CD14-positive monocyte (primary cell): ENCODE measurements at regions not wholly inside any gene's neighbourhood (a gene's known extent, or its start where the extent isn't known, plus 50 kb on each side); places are given as distances from the start of the nearest gene placed in this dataset.

Experiments
- DNase-seq, 3 donors: peaks; one replicate each; pipeline ENCODE4 v3.0.0-alpha.2; 2011 to 2022
- H2AFZ ChIP-seq: 2 replicates; pipeline ENCODE4 v1.6.0; 2012; ENCODE audit warnings: mild to moderate bottlenecking, low read depth, low read length, inconsistent platforms; ENCODE audit not compliant: insufficient read depth, poor library complexity, severe bottlenecking
- H3K27ac ChIP-seq, 2 donors: 1 replicate in 1 of 2; 2 replicates in 1 of 2; pipeline ENCODE4 v1.5.1; 2012 to 2013; ENCODE audit warnings: low read length in 2 of 2, control low read depth in 1 of 2, inconsistent platforms in 1 of 2, low read depth in 1 of 2, mild to moderate bottlenecking in 1 of 2
- H3K27me3 ChIP-seq, 2 donors: one replicate each; pipeline versions ENCODE4 v1.6.0 to v1.6.1; 2011 to 2013; ENCODE audit warnings: low read length in 2 of 2; ENCODE audit not compliant: control insufficient read depth in 2 of 2, insufficient read depth in 2 of 2
- H3K36me3 ChIP-seq, 2 donors: replicated peaks in 1 of 2; 1 replicate in 1 of 2; 2 replicates in 1 of 2; pipeline versions ENCODE4 v1.5.1 to v1.6.1; 2012 to 2013; ENCODE audit warnings: low read length in 2 of 2, control low read depth in 1 of 2, inconsistent platforms in 1 of 2, mild to moderate bottlenecking in 1 of 2; ENCODE audit not compliant: insufficient read depth in 2 of 2, control insufficient read depth in 1 of 2
- H3K4me1 ChIP-seq, 2 donors: 1 replicate in 1 of 2; 2 replicates in 1 of 2; pipeline versions ENCODE4 v1.5.1 to v1.6.1; 2012 to 2013; ENCODE audit warnings: low read length in 2 of 2, control low read depth in 1 of 2, inconsistent platforms in 1 of 2, mild to moderate bottlenecking in 1 of 2, moderate library complexity in 1 of 2; ENCODE audit not compliant: insufficient read depth in 2 of 2, control insufficient read depth in 1 of 2
- H3K4me2 ChIP-seq: replicated peaks from 2 replicates; pipeline ENCODE3; 2012; ENCODE audit warnings: low read length, moderate library complexity, mild to moderate bottlenecking; ENCODE audit not compliant: poor library complexity, severe bottlenecking; ENCODE audit errors: extremely low read depth
- H3K4me3 ChIP-seq, 3 experiments: fragments of 200-600 bp in 1 of 3; sonication (generic) in 1 of 3; replicated peaks in 1 of 3; 1 replicate in 2 of 3; 2 replicates in 1 of 3; pipeline ENCODE4 v1.5.1; 2011 to 2013; ENCODE audit warnings: low read length in 3 of 3, mild to moderate bottlenecking in 3 of 3, control low read depth in 2 of 3, low read depth in 2 of 3, inconsistent platforms in 1 of 3, moderate library complexity in 1 of 3
- H3K79me2 ChIP-seq: 2 replicates; pipeline ENCODE4 v1.6.0; 2012; ENCODE audit warnings: mild to moderate bottlenecking, control low read depth, inconsistent platforms, low read length, moderate library complexity; ENCODE audit not compliant: insufficient read depth
- H3K9ac ChIP-seq: 2 replicates; pipeline ENCODE4 v1.6.0; 2017; ENCODE audit warnings: low read length, mild to moderate bottlenecking; ENCODE audit not compliant: insufficient read depth, poor library complexity, severe bottlenecking
- H3K9me3 ChIP-seq, 2 donors: replicated peaks in 1 of 2; 1 replicate in 1 of 2; 2 replicates in 1 of 2; pipeline versions ENCODE4 v1.5.1 to v1.6.1; 2012 to 2013; ENCODE audit warnings: low read length in 2 of 2, control low read depth in 1 of 2; ENCODE audit not compliant: control insufficient read depth in 1 of 2, insufficient read depth in 1 of 2
- H4K20me1 ChIP-seq: 2 replicates; pipeline ENCODE4 v1.6.0; 2012; ENCODE audit warnings: mild to moderate bottlenecking, low read length, control low read depth, moderate library complexity; ENCODE audit not compliant: insufficient read depth
- H3K27ac Mint-ChIP-seq, 7 donors: one replicate each; pipeline ENCODE4 v1.8.0; 2020; ENCODE audit warnings: mild to moderate bottlenecking in 7 of 7, mixed read lengths in 7 of 7, moderate library complexity in 6 of 7, inconsistent platforms in 2 of 7
- H3K27me3 Mint-ChIP-seq, 3 donors: one replicate each; pipeline ENCODE4 v1.8.0; 2021 to 2022; ENCODE audit warnings: low read depth in 3 of 3, mild to moderate bottlenecking in 3 of 3, mixed read lengths in 3 of 3, moderate library complexity in 3 of 3, inconsistent platforms in 1 of 3
- H3K36me3 Mint-ChIP-seq, 2 donors: one replicate each; pipeline ENCODE4 v1.8.0; 2020; ENCODE audit warnings: mixed read lengths in 2 of 2, inconsistent platforms in 1 of 2, mild to moderate bottlenecking in 1 of 2
- H3K4me1 Mint-ChIP-seq: one replicate; pipeline ENCODE4 v1.8.0; 2020; ENCODE audit warnings: mild to moderate bottlenecking, mixed read lengths
- H3K4me3 Mint-ChIP-seq, 2 donors: one replicate each; pipeline ENCODE4 v1.8.0; 2020; ENCODE audit warnings: mild to moderate bottlenecking in 2 of 2, mixed read lengths in 2 of 2, moderate library complexity in 1 of 2
- H3K9me3 Mint-ChIP-seq, 7 donors: one replicate each; pipeline ENCODE4 v1.8.0; 2020 to 2022; ENCODE audit warnings: mixed read lengths in 7 of 7, mild to moderate bottlenecking in 6 of 7, moderate library complexity in 6 of 7, inconsistent platforms in 2 of 7
- WGBS: methylation state at CpG from one replicate; pipeline ENCODE4 v1.1.5; 2013; ENCODE audit warnings: missing lambda C conversion rate; ENCODE audit not compliant: insufficient coverage; 5-methylcytosine and 5-hydroxymethylcytosine counted together
- intact Hi-C, 2 donors: fragments of 100-400 bp; cut with micrococcal nuclease; formaldehyde crosslinking; loops; one replicate each; pipeline versions ENCODE4 v1.15.0 to v1.15.1; 2023
- TF ChIP-seq, protein P1 (sequence below): fragments of 200-600 bp; IDR thresholded peaks from one replicate; pipeline ENCODE4 v1.8.0; 2022; ENCODE audit warnings: antibody characterized with exemption, mild to moderate bottlenecking

DNA sequence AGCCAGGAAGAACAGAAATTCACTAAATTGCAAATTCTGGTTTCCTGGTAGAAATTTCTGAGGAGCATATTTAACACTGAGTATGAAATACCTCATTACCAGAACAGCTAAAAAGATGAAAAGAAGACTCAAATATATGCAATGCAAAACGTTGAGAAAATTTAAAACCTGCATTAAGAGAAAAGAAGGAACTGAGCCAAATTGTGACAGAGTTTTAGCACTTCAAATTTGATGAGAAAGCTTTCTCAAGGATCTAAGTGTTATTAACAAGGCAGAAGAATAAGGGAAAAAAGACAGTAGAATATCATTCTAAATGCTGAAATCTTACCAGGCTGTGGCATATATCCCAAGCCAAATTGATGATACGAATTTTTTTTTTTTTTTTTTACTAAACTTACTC lies 443.0 kb downstream of the COL12A1 start:
- H3K27ac Mint-ChIP-seq, result no peak overlapping the region
- H3K4me1 ChIP-seq, result no peaks in the 10 kb centered on the region
- H3K4me2 ChIP-seq, result no peak overlapping the region
- no peaks in the 10 kb centered on the region for H3K9me3 ChIP-seq
- H3K27me3 ChIP-seq, result no peaks in the 10 kb centered on the region
- H3K9me3 Mint-ChIP-seq, result peaks cover 0 to 2% (median 0%) of the 10 kb centered on the region in 7 donors
- H3K79me2 ChIP-seq, result no peaks in the 10 kb centered on the region
- H3K4me3 Mint-ChIP-seq, result no peak overlapping the region
- no peaks in the 10 kb centered on the region for H4K20me1 ChIP-seq
- H3K36me3 ChIP-seq, result no peaks in the 10 kb centered on the region
- H3K27me3 Mint-ChIP-seq, result peaks cover 0 to 1% (median 0%) of the 10 kb centered on the region in 3 donors
- no peaks in the 10 kb centered on the region for H3K36me3 Mint-ChIP-seq
- DNase-seq, result no peak
- H3K4me1 Mint-ChIP-seq, result no peaks in the 10 kb centered on the region
- no CpG with 5 or more reads among the region's 2 CpGs for WGBS
- no peak overlapping the region for H3K27ac ChIP-seq
- intact Hi-C loops, result no loop called here
- no peak overlapping the region for H2AFZ ChIP-seq
- no peak overlapping the region for H3K4me3 ChIP-seq
- H3K9ac ChIP-seq, result no peak overlapping the region
- TF ChIP-seq, protein P1, sequence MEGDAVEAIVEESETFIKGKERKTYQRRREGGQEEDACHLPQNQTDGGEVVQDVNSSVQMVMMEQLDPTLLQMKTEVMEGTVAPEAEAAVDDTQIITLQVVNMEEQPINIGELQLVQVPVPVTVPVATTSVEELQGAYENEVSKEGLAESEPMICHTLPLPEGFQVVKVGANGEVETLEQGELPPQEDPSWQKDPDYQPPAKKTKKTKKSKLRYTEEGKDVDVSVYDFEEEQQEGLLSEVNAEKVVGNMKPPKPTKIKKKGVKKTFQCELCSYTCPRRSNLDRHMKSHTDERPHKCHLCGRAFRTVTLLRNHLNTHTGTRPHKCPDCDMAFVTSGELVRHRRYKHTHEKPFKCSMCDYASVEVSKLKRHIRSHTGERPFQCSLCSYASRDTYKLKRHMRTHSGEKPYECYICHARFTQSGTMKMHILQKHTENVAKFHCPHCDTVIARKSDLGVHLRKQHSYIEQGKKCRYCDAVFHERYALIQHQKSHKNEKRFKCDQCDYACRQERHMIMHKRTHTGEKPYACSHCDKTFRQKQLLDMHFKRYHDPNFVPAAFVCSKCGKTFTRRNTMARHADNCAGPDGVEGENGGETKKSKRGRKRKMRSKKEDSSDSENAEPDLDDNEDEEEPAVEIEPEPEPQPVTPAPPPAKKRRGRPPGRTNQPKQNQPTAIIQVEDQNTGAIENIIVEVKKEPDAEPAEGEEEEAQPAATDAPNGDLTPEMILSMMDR, result no peak

GRCh38 chr6:74757813-74758212 lies 448.0 kb downstream of the COL12A1 start:
- H3K27me3 Mint-ChIP-seq, result peaks cover 0 to 2% (median 2%) of the 10 kb centered on the region in 3 donors
- TF ChIP-seq, protein P1, result no peak
- H3K4me1 Mint-ChIP-seq, result no peaks in the 10 kb centered on the region
- Histone ChIP-seq H3K4me1 (no peaks in the 10 kb centered on the region), H3K4me3 (no peak overlapping the region), H3K27ac (no peak overlapping the region), H2AFZ (no peak overlapping the region), H3K4me2 (no peak overlapping the region), H3K79me2 (no peaks in the 10 kb centered on the region), H3K9me3 (no peaks in the 10 kb centered on the region), H3K9ac (no peak overlapping the region), H4K20me1 (no peaks in the 10 kb centered on the region), H3K27me3 (no peaks in the 10 kb centered on the region), H3K36me3 (no peaks in the 10 kb centered on the region)
- H3K27ac Mint-ChIP-seq, result no peak overlapping the region
- H3K4me3 Mint-ChIP-seq, result no peak overlapping the region
- whole genome bisulfite sequencing, result no CpG with 5 or more reads among the region's 1 CpG
- H3K9me3 Mint-ChIP-seq, result no peaks in the 10 kb centered on the region
- intact Hi-C loops, result no loop called here
- H3K36me3 Mint-ChIP-seq, result no peaks in the 10 kb centered on the region
- no peak for DNase-seq
